ENCODE measurements at regions not wholly inside any gene's neighbourhood (a gene's known extent, or its start where the extent isn't known, plus 50 kb on each side); places are given as distances from the start of the nearest gene placed in this dataset.
"Not testable (repeated sequence)": the region's sequence is repeated elsewhere in the genome, so short reads cannot be mapped to it uniquely, and the experiment has no call there.

DNA sequence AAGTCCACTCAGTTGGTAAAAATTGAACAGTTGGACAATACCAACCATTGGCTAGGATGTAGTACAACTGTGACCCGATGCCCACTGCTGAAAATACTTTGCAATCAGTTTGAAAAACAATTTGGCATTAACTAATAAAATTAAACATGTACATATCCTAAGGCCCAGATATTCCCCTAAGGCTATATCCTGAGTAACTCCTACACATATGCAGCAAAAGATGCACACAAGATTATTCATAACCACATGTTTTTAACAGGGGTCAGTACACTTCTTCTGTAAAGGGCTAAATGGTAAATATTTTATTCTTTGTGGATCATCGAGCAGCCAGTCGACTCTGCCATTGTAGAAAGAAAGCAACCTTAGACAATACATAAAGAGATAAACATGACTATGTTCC, 116.3 kb downstream of the MEX3B start:
- ChIA-PET POLR2A (no interaction called here), CTCF (no interaction called here)
- Mint-ChIP-seq H3K9me3 (ENCODE audit: insufficient read depth) (no peaks in the 10 kb centered on the region), H3K27me3 (ENCODE audit: low read depth) (no peaks in the 10 kb centered on the region), H3K36me3 (ENCODE audit: low read depth) (no peaks in the 10 kb centered on the region), H3K4me3 (no peak overlapping the region), H3K4me1 (ENCODE audit: low read depth) (no peaks in the 10 kb centered on the region), H3K27ac (no peak overlapping the region)
- ATAC-seq (no peak), DNase-seq (no peak)

DNA sequence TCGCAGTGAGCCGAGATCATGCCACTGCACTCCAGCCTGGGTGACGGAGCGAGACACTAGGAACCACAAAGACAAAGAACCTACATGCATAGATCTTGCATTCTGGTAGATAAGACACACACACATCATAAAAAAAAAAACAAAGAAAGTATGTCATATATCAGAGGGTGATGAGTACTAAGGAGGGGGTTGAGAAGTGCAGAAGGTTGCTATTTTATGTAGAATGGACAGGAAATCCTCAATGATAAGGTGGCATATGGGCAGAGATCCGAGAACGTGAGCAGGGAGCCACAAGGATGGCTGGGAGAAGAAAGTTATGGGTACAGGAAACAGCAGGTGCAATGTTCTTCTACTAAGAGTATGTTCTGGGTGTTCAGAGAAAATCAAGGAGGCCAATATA, 118.8 kb downstream of the MEX3B start:
- ChIA-PET CTCF (no interaction called here), POLR2A (no interaction called here)
- no peak overlapping the region for H3K27ac Mint-ChIP-seq
- no peaks in the 10 kb centered on the region for H3K9me3 Mint-ChIP-seq (ENCODE audit: insufficient read depth)
- no peaks in the 10 kb centered on the region for H3K27me3 Mint-ChIP-seq (ENCODE audit: low read depth)
- H3K4me1 Mint-ChIP-seq (ENCODE audit: low read depth), result no peaks in the 10 kb centered on the region
- ATAC-seq, result no peak
- no peaks in the 10 kb centered on the region for H3K36me3 Mint-ChIP-seq (ENCODE audit: low read depth)
- no peak for DNase-seq
- no peak overlapping the region for H3K4me3 Mint-ChIP-seq

DNA sequence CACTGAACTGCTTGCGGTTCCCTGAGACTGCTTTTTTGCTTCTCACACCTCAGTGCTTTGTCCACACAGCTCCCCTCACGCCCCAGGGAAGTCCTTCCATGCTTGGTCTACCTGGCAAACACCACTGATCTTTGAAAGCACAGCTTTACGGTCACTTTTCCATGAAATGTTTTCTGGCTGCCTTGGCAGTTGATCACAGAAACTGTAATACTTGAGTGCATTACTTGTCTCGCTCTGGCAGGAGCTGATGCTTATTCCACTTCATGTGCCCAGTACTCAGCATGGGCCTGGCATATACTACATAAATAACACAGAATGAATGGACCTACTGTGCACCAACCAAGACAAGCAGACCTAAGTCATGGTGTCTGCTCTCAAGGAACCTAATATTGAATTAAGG, 121.1 kb downstream of the MEX3B start:
- POLR2A ChIA-PET, result no interaction called here
- no peaks in the 10 kb centered on the region for H3K4me1 Mint-ChIP-seq (ENCODE audit: low read depth)
- ATAC-seq, result no peak
- CTCF ChIA-PET, result no interaction called here
- H3K27ac Mint-ChIP-seq, result no peak overlapping the region
- no peak overlapping the region for H3K4me3 Mint-ChIP-seq
- H3K36me3 Mint-ChIP-seq (ENCODE audit: low read depth), result no peaks in the 10 kb centered on the region
- peaks cover 3% of the 10 kb centered on the region for H3K27me3 Mint-ChIP-seq (ENCODE audit: low read depth)
- DNase-seq, result no peak
- H3K9me3 Mint-ChIP-seq (ENCODE audit: insufficient read depth), result no peaks in the 10 kb centered on the region

DNA sequence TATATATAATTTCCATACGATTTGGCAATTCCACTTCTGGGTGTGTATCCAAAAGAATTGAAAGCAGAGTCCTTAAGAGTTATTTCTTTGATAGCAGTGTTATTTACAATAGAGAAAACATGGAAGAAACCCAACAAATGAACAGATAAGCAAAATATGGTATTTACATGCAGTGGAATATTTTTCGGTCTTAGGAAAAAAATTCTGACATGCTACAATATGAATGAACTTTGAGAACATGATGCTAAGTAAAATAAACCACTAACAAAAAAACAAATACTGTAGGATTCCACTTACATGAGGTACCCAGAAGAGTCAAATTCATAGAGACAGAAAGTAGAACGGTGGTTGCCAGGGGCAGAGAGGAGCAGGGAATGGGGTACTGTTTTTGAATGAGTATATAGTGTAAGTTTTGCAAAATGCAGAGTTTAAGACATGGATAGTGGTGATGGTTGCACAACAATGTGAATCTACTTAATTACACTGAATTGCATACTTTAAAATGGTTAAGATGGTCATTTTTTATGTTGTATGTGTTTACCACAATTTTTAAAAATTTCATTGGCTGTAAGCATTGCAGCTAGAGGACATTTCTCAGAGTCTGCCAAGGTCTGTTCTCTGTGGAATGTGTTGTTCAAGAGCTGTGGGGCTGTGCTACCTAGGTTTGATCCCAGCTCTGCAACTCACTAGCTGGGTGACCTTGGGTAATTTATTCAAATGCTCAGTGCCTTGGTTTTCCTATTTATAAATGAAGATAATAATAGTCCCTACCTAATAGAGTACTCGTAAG, 122.1 kb downstream of the MEX3B start:
- Mint-ChIP-seq H3K4me1 (ENCODE audit: low read depth) (no peaks in the 10 kb centered on the region), H3K4me3 (no peak overlapping the region), H3K27ac (no peak overlapping the region), H3K27me3 (ENCODE audit: low read depth) (peaks cover 3% of the 10 kb centered on the region), H3K9me3 (ENCODE audit: insufficient read depth) (no peaks in the 10 kb centered on the region), H3K36me3 (ENCODE audit: low read depth) (no peaks in the 10 kb centered on the region)
- ChIA-PET POLR2A (interaction anchor here (0.6 kb wide), 1 partner anchor 9 kb away, joined by 4 read pairs; no protein-coding TSS in a partner anchor), CTCF (no interaction called here)
- ATAC-seq (no peak), DNase-seq (no peak)

DNA sequence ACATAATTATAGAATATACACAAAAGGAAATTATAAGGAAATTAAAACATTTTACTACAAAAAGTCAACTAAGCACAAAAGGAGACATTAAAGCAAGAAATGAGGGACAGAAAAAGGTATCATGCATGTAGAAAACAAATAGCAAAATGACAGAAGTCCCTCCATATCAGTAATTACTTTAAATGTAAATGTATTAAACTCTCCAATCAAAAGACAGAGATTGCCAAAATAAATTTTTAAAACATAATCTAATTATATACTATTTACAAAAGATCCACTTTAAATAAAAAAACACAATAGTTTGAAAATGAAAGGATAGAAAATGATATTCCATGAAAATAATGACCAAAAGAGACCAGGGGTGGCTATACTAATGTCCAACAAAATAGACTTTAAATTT, 123.7 kb downstream of the MEX3B start:
- POLR2A ChIA-PET, result no interaction called here

DNA sequence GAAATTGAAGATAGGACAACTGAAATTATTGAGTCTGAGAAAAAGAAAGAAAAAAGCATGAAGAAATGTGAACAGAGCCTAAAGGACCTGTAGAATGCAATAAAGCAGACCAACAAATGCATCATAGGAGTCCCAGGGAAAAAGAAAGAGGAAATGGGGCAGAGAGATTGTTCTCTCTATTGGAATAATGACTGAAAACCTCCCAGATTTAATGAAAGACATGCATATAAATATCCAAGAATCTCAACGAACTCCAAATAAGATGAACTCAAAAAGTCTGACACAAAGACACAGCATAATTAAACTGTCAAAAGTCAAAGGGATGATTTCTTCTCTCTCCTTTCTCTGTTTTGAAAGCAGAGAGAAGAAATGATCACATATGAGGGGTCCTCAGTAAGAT, 124.7 kb downstream of the MEX3B start:
- ATAC-seq (no peak), DNase-seq (no peak)
- CTCF ChIA-PET, result no interaction called here
- H3K9me3 Mint-ChIP-seq (ENCODE audit: insufficient read depth), result no peaks in the 10 kb centered on the region
- POLR2A ChIA-PET, result no interaction called here
- no peak overlapping the region for H3K4me3 Mint-ChIP-seq
- no peaks in the 10 kb centered on the region for H3K4me1 Mint-ChIP-seq (ENCODE audit: low read depth)
- no peak overlapping the region for H3K27ac Mint-ChIP-seq
- H3K27me3 Mint-ChIP-seq (ENCODE audit: low read depth), result peaks cover 3% of the 10 kb centered on the region
- no peaks in the 10 kb centered on the region for H3K36me3 Mint-ChIP-seq (ENCODE audit: low read depth)

More for the DNA sequence above, 123.7 kb downstream of the MEX3B start:
- Mint-ChIP-seq H3K9me3 (ENCODE audit: insufficient read depth) (no peaks in the 10 kb centered on the region), H3K27ac (no peak overlapping the region), H3K36me3 (ENCODE audit: low read depth) (no peaks in the 10 kb centered on the region), H3K27me3 (ENCODE audit: low read depth) (peaks cover 3% of the 10 kb centered on the region), H3K4me3 (no peak overlapping the region), H3K4me1 (ENCODE audit: low read depth) (no peaks in the 10 kb centered on the region)
- CTCF ChIA-PET, result no interaction called here
- no peak for DNase-seq
- no peak for ATAC-seq

DNA sequence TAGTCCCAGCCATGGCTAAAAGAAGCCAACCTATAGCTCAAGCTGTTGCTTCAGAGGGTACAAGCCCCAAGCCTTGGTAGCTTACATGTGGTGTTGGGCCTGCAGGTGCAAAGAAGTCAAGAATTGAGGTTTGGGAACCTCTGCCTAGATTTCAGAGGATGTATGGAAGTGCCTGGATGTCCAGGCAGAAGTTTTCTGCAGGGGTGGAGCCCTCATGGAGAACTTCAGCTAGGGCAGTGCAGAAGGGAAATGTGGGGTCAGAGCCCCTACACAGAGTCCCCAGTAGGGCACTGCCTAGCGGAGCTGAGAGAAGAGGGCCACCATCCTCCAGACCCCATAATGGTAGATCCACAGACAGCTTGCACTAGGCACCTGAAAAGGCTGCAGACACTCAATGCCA, 127.1 kb downstream of the MEX3B start:
- not testable (repeated sequence) for DNase-seq

DNA sequence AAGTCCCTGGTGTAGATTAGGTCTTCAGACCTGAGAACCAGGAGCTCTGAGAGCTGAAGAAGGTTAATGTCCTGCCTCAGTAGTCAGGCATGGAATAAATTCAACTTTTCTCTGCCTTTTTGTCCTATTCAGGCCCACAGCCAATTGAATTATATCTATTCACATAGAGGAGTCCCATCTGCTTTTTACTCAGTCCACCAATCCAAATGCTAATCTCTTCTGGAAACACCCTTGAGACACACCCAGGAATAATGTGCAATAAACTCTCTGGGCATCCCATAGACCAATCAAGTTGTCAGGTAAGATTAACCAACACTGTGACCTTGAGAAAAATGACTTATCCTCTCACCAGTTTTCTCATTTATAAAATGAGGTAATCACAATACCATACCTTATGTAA, 129.4 kb downstream of the MEX3B start:
- no peaks in the 10 kb centered on the region for H3K36me3 Mint-ChIP-seq (ENCODE audit: low read depth)
- H3K4me3 Mint-ChIP-seq, result no peak overlapping the region
- no peaks in the 10 kb centered on the region for H3K9me3 Mint-ChIP-seq (ENCODE audit: insufficient read depth)
- H3K27me3 Mint-ChIP-seq (ENCODE audit: low read depth), result peaks cover 3% of the 10 kb centered on the region
- ATAC-seq (no peak), DNase-seq (no peak)
- H3K27ac Mint-ChIP-seq, result no peak overlapping the region
- CTCF ChIA-PET, result no interaction called here
- no peaks in the 10 kb centered on the region for H3K4me1 Mint-ChIP-seq (ENCODE audit: low read depth)
- POLR2A ChIA-PET, result no interaction called here

More for the DNA sequence above, 127.1 kb downstream of the MEX3B start:
- H3K27ac Mint-ChIP-seq; H3K4me1 Mint-ChIP-seq (ENCODE audit: low read depth); POLR2A ChIA-PET; CTCF ChIA-PET; H3K27me3 Mint-ChIP-seq (ENCODE audit: low read depth); ATAC-seq; H3K36me3 Mint-ChIP-seq (ENCODE audit: low read depth); H3K9me3 Mint-ChIP-seq (ENCODE audit: insufficient read depth); H3K4me3 Mint-ChIP-seq: not testable (repeated sequence)

DNA sequence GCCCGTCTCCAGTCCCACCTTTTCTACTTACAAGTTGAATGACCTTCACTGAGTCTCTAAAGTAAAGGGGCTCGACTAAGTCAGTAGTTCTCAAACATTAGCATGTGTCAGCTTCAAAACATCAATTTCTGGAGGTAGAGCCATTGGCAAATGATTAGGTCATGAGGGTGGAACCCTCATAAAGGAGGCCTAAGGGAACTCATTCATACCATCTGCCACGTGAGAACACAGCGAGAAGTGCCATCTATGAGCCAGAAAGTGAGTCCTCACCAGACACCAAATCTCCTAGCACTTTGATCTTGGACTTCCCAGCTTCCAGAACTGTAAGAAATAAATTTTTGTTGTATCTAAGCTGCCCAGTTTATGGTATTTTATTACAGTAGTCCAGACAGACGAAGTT, 129.8 kb downstream of the MEX3B start:
- ChIA-PET CTCF (no interaction called here), POLR2A (no interaction called here)
- no peaks in the 10 kb centered on the region for H3K36me3 Mint-ChIP-seq (ENCODE audit: low read depth)
- H3K4me3 Mint-ChIP-seq, result no peak overlapping the region
- H3K27me3 Mint-ChIP-seq (ENCODE audit: low read depth), result no peaks in the 10 kb centered on the region
- DNase-seq, result no peak
- ATAC-seq, result no peak
- no peak overlapping the region for H3K27ac Mint-ChIP-seq
- no peaks in the 10 kb centered on the region for H3K4me1 Mint-ChIP-seq (ENCODE audit: low read depth)
- no peaks in the 10 kb centered on the region for H3K9me3 Mint-ChIP-seq (ENCODE audit: insufficient read depth)

DNA sequence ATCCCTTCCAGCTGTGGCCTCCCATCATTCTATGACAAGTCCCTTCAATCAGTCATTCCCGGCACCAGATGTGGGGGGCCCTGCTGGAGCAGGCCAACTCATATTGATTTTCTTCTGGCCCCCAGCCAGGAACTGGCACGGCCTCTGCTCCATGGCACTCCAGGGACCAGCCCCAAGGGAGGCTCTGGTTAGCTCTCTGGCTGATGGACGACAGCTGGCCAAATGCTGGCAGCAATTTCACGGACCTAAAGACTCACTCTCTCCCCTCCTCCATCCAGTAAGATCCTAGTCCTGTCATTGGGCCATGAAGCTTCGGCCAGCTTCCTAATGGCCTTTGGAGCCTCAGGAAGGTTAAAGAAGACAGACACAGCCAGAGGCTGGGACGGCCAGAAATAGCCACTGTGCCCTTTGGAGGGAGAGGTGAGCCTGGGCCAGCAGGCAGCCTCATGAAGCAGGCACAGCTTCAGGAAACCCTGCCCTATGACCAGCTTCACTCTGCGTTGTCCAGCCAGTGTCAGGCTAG, 131.0 kb downstream of the MEX3B start:
- no peak for ATAC-seq
- Mint-ChIP-seq H3K27ac (no peak overlapping the region), H3K9me3 (ENCODE audit: insufficient read depth) (no peaks in the 10 kb centered on the region), H3K36me3 (ENCODE audit: low read depth) (no peaks in the 10 kb centered on the region), H3K4me3 (no peak overlapping the region), H3K4me1 (ENCODE audit: low read depth) (no peaks in the 10 kb centered on the region), H3K27me3 (ENCODE audit: low read depth) (no peaks in the 10 kb centered on the region)
- POLR2A ChIA-PET, result interaction anchor here (0.6 kb wide), 1 partner anchor 9 kb away, joined by 4 read pairs; no protein-coding TSS in a partner anchor
- DNase-seq, result no peak
- CTCF ChIA-PET, result no interaction called here

DNA sequence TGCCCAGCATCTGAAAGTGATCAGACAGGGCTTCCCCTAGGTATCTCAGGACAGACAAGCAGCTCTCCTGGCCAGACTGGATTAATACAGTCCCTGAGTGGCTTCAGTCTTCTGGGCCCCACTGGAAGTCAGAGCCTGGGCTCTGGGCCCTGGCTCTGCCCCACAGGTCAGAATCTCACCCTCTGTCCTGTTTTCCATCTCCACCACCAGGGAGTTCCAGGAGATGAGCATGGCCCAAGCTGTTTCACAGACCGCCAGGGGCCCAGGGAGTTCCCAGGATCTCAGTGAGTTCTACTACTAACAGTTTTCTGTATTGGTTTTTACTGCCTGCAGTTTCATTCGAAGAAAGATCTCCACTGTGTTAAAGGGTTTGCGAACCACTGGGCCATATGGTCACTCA, 131.5 kb downstream of the MEX3B start:
- POLR2A ChIA-PET, result interaction anchor here (0.6 kb wide), 1 partner anchor 9 kb away, joined by 4 read pairs; no protein-coding TSS in a partner anchor
- no peak for ATAC-seq

DNA sequence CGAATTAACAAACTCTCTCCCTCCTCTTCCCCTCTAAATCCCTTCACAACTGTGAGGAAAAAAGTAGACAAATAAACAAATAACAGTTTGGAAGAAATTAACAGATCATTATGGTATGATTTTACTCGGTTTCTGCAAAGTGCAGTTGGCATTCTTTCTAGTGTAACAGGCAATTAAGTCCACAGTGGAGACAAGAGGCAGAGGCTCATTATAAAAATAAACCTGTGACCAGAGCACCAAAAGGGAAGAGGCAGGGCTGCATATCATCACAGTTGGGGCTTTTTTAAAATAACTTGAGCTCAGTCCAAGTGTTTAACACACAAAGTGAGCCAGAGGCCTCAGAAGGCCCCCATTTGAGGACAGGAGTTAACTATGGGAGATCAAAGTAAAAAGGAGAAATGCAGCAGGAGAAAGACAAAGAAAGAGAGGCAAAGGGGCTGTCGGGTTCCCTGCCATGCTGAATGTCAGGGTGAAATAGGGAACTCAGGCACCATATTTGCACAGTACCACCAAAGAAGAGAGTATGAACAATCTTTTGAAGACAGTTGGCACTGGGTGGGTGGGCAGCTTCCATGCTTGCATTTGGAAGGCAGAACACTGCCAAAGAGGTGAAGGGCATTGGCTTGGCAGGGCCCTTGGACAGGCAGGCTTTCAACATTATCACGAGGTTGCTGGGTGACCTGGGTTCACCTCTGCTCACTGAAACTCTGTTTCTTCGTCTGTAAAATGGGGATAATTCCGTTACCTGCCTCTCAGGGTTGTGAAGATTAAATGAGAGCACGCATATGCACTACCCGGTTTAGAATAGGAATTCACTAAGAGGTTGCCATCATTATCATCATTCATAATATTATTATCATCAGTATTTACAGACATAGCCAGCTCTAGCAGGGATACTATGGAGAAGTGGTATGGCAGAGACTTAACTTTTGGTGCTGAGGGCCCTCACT, 134.5 kb downstream of the MEX3B start:
- no peak for DNase-seq
- H3K4me3 Mint-ChIP-seq, result no peak overlapping the region
- ChIA-PET CTCF (no interaction called here), POLR2A (no interaction called here)
- H3K4me1 Mint-ChIP-seq (ENCODE audit: low read depth), result no peaks in the 10 kb centered on the region
- no peaks in the 10 kb centered on the region for H3K36me3 Mint-ChIP-seq (ENCODE audit: low read depth)
- no peak overlapping the region for H3K27ac Mint-ChIP-seq
- no peak for ATAC-seq
- no peaks in the 10 kb centered on the region for H3K9me3 Mint-ChIP-seq (ENCODE audit: insufficient read depth)
- no peaks in the 10 kb centered on the region for H3K27me3 Mint-ChIP-seq (ENCODE audit: low read depth)

More for the DNA sequence above, 131.5 kb downstream of the MEX3B start:
- H3K4me1 Mint-ChIP-seq (ENCODE audit: low read depth), result no peaks in the 10 kb centered on the region
- no peaks in the 10 kb centered on the region for H3K9me3 Mint-ChIP-seq (ENCODE audit: insufficient read depth)
- H3K27me3 Mint-ChIP-seq (ENCODE audit: low read depth), result no peaks in the 10 kb centered on the region
- CTCF ChIA-PET, result no interaction called here
- DNase-seq, result no peak
- no peak overlapping the region for H3K4me3 Mint-ChIP-seq
- no peak overlapping the region for H3K27ac Mint-ChIP-seq
- no peaks in the 10 kb centered on the region for H3K36me3 Mint-ChIP-seq (ENCODE audit: low read depth)

Measured in activated CD8-positive, alpha-beta T cell treated with anti-CD3 and anti-CD28 coated beads, Interleukin-2, amount 10 ng/mL, durations not matched to agents 7 days and 5 days (primary cell).